ENCODE measurements at regions not wholly inside any gene's neighbourhood (a gene's known extent, or its start where the extent isn't known, plus 50 kb on each side); places are given as distances from the start of the nearest gene placed in this dataset.

- TF ChIP-seq ZNF462 (CRISPR knock-in tag; IDR thresholded peaks at IDR 0.05) (no peak), STAT1 (IDR thresholded peaks at IDR 0.05; ENCODE audit: unreplicated experiment) (no peak), EZH2 (IDR thresholded peaks at IDR 0.05; ENCODE audit: low read depth, unreplicated experiment) (no peak), CTCF (conservative IDR thresholded peaks at IDR 0.05; ENCODE audit: low read depth in 2 of 2) (no peak), JUNB (IDR thresholded peaks at IDR 0.05; ENCODE audit: unreplicated experiment) (no peak)
Measured at GRCh38 chr7:142348921-142349405, 91.1 kb upstream of the PRSS58 start (continued).

GRCh38 chr7:142348100-142348499, 90.2 kb upstream of the PRSS58 start:
- Histone ChIP-seq H3K4me2 (no peak overlapping the region), H3K36me3 (ENCODE audit: insufficient read depth) (no peaks in the 10 kb centered on the region), H3K79me2 (replicated peaks; ENCODE audit: insufficient read depth) (no peaks in the 10 kb centered on the region), H3K4me3 (no peak overlapping the region), H3K9me2 (ENCODE audit: insufficient read depth) (no peaks in the 10 kb centered on the region), H2AFZ (no peak overlapping the region), H3K27me3 (ENCODE audit: insufficient read depth) (no peaks in the 10 kb centered on the region), H3K27ac (ENCODE audit: low read depth) (no peak overlapping the region), H4K20me1 (replicated peaks; ENCODE audit: insufficient read depth) (no peaks in the 10 kb centered on the region), H3K4me1 (ENCODE audit: insufficient read depth) (peaks cover 14% of the 10 kb centered on the region; the same call in 1 of the 2 replicates), H3F3A (replicated peaks; ENCODE audit: low read depth) (no peaks in the 10 kb centered on the region)
- Mint-ChIP-seq H3K27me3 (ENCODE audit: insufficient read depth, low read depth, poor library complexity) (no peaks in the 10 kb centered on the region), H3K9me3 (no peaks in the 10 kb centered on the region), H3K4me1 (peaks cover 14% of the 10 kb centered on the region), H3K27ac (no peak overlapping the region), H3K36me3 (ENCODE audit: low read depth) (no peaks in the 10 kb centered on the region), H3K4me3 (no peak overlapping the region)
- DNase-seq (ENCODE audit: low spot score) (no peak), ATAC-seq (no peak)
- no peak for TF ChIP-seq ZNF114 (CRISPR knock-in tag; IDR thresholded peaks at IDR 0.05)
- TF ChIP-seq ZNF462 (CRISPR knock-in tag; IDR thresholded peaks at IDR 0.05) = no peak
- no peak for TF ChIP-seq EZH2 (IDR thresholded peaks at IDR 0.05; ENCODE audit: low read depth, unreplicated experiment)

All from GM23338 (cell line).